ENCODE measurements at regions not wholly inside any gene's neighbourhood (a gene's known extent, or its start where the extent isn't known, plus 50 kb on each side); places are given as distances from the start of the nearest gene placed in this dataset.
"Not testable (repeated sequence)": the region's sequence is repeated elsewhere in the genome, so short reads cannot be mapped to it uniquely, and the experiment has no call there.

DNA sequence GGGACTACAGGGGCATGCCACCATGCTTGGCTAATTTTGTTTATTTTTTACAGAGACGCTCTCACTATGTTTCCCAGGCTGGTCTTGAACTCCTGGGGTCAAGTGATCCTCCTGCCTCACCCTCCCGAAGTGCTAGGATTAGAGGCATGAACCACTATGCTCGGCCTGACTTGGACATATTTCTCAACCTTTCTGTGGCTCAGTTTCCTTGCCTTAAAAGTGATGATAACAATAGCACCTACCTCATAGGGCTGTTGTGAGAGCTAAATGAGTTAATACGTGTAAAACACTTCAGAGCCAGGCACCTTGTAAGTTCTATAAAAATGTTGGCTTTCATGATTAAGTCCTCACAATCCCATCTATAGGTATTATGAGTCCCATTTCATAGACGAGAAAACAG is 89.2 kb upstream of the METAP2 start:
- DNase-seq (ENCODE audit: low read depth, low spot score) = no peak
- TF ChIP-seq, protein P1, sequence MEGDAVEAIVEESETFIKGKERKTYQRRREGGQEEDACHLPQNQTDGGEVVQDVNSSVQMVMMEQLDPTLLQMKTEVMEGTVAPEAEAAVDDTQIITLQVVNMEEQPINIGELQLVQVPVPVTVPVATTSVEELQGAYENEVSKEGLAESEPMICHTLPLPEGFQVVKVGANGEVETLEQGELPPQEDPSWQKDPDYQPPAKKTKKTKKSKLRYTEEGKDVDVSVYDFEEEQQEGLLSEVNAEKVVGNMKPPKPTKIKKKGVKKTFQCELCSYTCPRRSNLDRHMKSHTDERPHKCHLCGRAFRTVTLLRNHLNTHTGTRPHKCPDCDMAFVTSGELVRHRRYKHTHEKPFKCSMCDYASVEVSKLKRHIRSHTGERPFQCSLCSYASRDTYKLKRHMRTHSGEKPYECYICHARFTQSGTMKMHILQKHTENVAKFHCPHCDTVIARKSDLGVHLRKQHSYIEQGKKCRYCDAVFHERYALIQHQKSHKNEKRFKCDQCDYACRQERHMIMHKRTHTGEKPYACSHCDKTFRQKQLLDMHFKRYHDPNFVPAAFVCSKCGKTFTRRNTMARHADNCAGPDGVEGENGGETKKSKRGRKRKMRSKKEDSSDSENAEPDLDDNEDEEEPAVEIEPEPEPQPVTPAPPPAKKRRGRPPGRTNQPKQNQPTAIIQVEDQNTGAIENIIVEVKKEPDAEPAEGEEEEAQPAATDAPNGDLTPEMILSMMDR (IDR thresholded peaks at IDR 0.05; ENCODE audit: low read depth, low read length) = no peak
- in situ Hi-C loops (cut with HindIII; ENCODE audit: low sequenced_read_pairs) = no loop called here
- no peak overlapping the region for H3K4me3 ChIP-seq (ENCODE audit: low read depth, low read length)

DNA sequence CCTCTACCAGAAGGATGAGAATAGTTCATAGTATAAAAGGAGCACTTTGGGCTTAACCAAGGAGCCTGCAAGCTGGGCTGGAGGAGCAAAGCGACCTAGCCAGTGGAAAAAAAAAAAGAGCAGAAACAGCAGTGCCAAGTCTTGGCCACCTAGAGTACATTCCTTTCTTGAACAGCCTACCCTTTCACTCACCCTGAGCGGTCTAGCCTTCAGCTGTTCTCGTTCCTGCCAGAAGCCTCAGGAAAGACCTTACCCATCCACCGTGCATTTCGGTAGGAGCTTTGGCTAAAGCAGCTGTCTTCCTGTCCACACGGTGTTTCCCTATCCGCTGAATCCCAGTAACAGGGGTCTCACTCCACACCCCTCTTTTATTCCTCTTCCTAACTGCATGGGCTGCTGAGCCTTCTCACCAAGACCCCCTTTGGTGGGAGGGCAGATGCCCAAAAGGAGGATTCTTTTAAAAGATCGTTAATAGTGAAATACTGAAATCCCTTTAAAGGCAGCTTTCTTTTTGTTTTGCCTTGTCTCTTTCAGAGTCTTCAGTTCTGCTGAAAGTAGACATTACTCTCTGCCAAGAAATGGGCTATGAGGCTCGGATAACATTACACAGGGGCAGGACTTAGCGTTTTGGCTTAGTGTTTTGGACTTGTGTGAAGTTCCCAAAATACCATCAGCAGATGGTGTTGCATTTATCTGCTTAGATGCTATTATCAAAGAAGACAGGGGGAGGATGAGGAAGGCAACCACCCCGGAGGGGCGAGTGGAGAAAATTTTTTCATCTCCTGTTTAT is 88.5 kb upstream of the METAP2 start:
- in situ Hi-C loops (cut with HindIII; ENCODE audit: low sequenced_read_pairs) = no loop called here
- H3K4me3 ChIP-seq (ENCODE audit: low read depth, low read length) = peak overlapping the region; percentile 20
- peak; percentile 54 for DNase-seq (ENCODE audit: low read depth, low spot score)
- TF ChIP-seq, protein P1 (IDR thresholded peaks at IDR 0.05; ENCODE audit: low read depth, low read length) = no peak

DNA sequence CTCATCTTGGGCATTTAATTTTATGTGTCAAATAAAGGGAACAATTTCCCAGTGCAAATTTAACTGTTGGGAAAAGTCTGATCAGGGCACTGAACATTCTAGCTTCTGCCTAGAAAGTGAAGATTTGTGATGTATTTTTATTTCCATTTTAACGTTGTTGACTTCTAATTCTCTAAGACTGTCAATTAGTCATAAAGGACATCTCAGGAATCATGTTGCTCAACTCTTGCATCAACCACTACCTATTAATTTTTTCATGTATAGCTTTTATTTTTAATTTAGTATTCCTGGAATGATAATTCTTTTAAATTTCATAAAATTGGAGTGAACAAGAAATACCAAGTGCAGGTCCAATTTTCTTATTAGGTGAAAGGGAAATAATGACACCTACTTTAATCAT is 87.9 kb upstream of the METAP2 start:
- in situ Hi-C loops (cut with HindIII; ENCODE audit: low sequenced_read_pairs) = no loop called here
- TF ChIP-seq, protein P1 (IDR thresholded peaks at IDR 0.05; ENCODE audit: low read depth, low read length) = no peak
- no peak for DNase-seq (ENCODE audit: low read depth, low spot score)
- H3K4me3 ChIP-seq (ENCODE audit: low read depth, low read length) = no peak overlapping the region

DNA sequence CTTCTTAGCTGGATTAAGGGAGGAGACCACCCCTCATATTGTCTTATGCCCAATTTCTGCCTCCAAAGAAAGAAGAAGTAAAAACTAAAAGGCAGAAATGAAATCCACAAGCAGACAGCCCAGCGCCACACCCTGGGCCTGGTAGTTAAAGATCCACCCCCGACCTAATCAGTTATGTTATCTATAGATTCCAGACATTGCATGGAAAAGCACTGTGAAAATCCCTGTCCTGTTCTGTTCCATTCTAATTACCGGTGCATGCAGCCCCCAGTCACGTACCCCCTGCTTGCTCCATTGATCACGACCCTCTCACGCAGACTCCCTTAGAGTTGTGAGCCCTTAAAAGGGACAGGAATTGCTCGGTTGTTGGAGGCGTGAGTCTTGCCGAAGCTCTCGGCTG is 85.7 kb upstream of the METAP2 start:
- H3K4me3 ChIP-seq (ENCODE audit: low read depth, low read length); DNase-seq (ENCODE audit: low read depth, low spot score); in situ Hi-C loops (cut with HindIII; ENCODE audit: low sequenced_read_pairs): not testable (repeated sequence)

DNA sequence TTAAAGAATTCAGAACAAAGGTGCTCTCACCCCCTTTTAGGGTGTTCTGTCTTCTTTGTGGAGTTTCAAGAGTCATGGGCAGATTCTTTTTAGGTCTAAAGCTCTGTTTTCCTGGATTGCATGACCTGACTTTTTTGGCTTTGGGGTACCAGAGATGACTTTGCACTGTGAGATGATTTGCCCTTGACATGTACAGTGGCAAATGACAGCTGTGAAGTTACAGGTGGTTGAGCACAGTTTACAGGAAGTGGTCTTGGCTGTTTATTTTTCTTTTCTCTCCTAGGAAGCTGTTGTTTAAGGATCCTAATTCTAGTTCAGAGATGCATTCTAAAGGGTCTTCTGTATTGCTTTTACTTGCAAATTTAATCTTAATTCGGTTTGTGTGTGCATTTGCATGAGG is 83.8 kb upstream of the METAP2 start:
- no peak overlapping the region for H3K4me3 ChIP-seq (ENCODE audit: low read depth, low read length)
- no peak for DNase-seq (ENCODE audit: low read depth, low spot score)
- in situ Hi-C loops (cut with HindIII; ENCODE audit: low sequenced_read_pairs) = no loop called here
- TF ChIP-seq, protein P1 (IDR thresholded peaks at IDR 0.05; ENCODE audit: low read depth, low read length) = no peak

DNA sequence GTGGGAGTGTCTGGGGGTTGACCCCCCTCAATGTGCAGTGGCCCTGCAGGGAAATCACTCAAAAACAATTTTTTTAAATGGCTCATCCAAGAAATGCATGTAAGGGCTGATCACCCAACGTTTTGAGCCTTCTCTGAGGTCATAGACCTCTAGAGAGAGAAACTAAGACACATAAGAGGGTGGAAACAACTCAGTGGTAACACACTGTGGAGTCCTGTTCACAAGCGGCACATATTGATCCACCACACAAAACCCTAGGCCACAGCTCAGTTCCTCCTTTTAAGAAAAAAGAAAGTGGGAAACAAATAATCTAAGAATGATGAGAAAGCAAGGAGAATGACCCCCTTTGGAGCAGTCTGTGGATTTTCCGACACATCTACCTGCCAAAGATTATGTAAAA is 83.0 kb upstream of the METAP2 start:
- no peak for DNase-seq (ENCODE audit: low read depth, low spot score)
- TF ChIP-seq, protein P1 (IDR thresholded peaks at IDR 0.05; ENCODE audit: low read depth, low read length) = no peak
- no peak overlapping the region for H3K4me3 ChIP-seq (ENCODE audit: low read depth, low read length)
- in situ Hi-C loops (cut with HindIII; ENCODE audit: low sequenced_read_pairs) = no loop called here

DNA sequence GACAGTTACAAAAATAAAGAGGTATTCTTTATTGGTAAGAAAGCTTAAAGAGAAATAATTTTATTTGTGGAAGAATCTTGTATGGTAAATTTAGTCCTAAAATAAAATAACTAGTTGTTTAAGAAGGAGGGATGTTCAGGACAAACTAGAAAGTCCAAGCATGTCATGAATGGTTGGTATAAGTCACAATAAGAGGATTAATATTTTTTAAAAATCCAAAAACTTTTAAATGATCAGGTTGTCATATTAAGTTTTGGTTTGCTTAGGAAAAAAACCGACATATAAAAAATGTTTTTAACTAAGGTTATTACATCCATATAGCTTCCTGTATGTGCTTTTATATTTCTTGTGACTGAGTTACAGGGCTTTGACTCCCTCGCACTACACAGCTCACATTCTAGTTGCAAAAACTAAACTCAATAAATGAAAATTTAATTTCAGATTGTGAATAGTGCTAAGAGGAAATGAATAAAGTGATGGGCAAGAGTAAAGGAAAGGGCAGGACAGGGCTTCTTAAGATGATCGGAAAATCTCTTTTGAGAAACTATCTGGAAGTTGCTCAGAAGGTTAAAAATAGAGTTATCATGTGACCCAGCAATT is 80.7 kb upstream of the METAP2 start:
- TF ChIP-seq, protein P1 (IDR thresholded peaks at IDR 0.05; ENCODE audit: low read depth, low read length) = no peak
- no peak overlapping the region for H3K4me3 ChIP-seq (ENCODE audit: low read depth, low read length)
- no peak for DNase-seq (ENCODE audit: low read depth, low spot score)
- in situ Hi-C loops (cut with HindIII; ENCODE audit: low sequenced_read_pairs) = no loop called here

Data from astrocyte of the spinal cord (primary cell).